OCI-LY3 (cell line): ENCODE measurements at regions not wholly inside any gene's neighbourhood (a gene's known extent, or its start where the extent isn't known, plus 50 kb on each side); places are given as distances from the start of the nearest gene placed in this dataset.

Experiments
- CTCF ChIP-seq: fragments of 200-600, 300-600 bp; sonication (generic); IDR thresholded peaks from 2 replicates; pipeline ENCODE4 v1.5.1; 2014; ENCODE audit warnings: antibody characterized with exemption, low read length, low read depth
- EZH2phosphoT487 ChIP-seq: fragments of 200-600 bp; shearing (Covaris generic); IDR thresholded peaks from 2 replicates; pipeline ENCODE4 v1.6.1; 2018; ENCODE audit warnings: antibody characterized with exemption, mixed run types, low read depth

DNA sequence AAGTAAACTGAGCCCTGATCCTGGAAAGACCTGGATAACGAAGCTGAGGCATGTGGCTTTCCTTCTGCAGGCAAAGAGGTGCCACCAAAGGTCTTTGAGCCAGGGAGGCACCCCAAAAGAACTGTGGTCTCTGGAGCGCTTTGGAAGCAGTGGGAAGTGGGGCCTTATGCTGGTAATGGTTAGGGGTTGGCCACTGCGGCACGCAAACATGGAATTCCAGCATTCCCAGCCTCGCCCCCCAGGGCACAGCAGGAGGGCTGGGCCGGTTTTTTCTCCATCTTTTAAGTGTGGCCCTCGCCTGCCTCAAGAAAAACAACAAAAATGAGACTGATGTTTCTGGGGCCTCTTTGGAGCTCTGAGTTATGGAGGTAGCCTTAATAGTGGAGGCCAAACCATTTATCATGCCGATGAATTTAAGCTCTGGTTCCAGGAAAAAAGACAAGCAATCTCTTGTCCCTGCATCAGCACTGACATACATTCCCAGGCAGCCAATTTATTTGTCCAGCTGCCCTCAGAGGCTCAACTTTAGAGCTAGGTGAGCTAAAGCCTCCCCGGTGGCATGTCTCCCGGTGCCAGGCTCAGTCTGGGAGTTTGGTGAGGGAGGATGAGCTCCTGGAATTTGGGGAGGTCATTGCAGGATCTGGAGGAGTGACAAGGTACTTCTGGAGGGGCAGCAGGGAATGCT is 109.0 kb downstream of the TLE3 start:
- TF ChIP-seq EZH2phosphoT487: no peak
- TF ChIP-seq CTCF: no peak
